WI38 (cell line): ENCODE measurements at regions not wholly inside any gene's neighbourhood (a gene's known extent, or its start where the extent isn't known, plus 50 kb on each side); places are given as distances from the start of the nearest gene placed in this dataset.

Source experiments
- H3K4me3 ChIP-seq: 2 replicates; pipeline ENCODE4 v1.5.1; 2011; ENCODE audit warnings: low read depth, mild to moderate bottlenecking, control low read depth, low read length
- TF ChIP-seq, protein P1 (sequence below): IDR thresholded peaks from 2 replicates; pipeline ENCODE4 v1.5.1; 2012; ENCODE audit warnings: low read depth, mild to moderate bottlenecking, control low read depth, low read length

DNA sequence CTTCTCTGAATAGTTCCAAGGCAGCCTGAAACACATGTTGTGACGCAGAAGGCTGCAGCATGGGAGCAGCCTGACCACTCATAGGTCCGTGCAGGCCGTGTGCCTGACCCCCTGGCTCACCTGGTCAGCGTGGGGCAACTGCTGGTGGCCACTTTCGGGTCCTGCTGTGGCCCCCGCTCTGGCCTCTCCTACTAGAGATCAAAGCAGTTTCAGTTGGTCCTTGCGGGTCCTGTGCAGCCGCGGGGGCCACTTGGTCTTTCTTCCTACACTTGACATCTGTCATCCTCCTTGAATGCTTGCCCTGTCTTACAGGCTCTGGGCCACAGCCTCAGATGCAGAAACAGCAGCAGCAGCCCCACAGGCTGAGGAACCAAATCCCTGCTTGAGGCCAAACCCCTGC is 320.8 kb upstream of the ZNF32 start:
- TF ChIP-seq, protein P1, sequence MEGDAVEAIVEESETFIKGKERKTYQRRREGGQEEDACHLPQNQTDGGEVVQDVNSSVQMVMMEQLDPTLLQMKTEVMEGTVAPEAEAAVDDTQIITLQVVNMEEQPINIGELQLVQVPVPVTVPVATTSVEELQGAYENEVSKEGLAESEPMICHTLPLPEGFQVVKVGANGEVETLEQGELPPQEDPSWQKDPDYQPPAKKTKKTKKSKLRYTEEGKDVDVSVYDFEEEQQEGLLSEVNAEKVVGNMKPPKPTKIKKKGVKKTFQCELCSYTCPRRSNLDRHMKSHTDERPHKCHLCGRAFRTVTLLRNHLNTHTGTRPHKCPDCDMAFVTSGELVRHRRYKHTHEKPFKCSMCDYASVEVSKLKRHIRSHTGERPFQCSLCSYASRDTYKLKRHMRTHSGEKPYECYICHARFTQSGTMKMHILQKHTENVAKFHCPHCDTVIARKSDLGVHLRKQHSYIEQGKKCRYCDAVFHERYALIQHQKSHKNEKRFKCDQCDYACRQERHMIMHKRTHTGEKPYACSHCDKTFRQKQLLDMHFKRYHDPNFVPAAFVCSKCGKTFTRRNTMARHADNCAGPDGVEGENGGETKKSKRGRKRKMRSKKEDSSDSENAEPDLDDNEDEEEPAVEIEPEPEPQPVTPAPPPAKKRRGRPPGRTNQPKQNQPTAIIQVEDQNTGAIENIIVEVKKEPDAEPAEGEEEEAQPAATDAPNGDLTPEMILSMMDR = no peak
- H3K4me3 ChIP-seq = no peak overlapping the region

DNA sequence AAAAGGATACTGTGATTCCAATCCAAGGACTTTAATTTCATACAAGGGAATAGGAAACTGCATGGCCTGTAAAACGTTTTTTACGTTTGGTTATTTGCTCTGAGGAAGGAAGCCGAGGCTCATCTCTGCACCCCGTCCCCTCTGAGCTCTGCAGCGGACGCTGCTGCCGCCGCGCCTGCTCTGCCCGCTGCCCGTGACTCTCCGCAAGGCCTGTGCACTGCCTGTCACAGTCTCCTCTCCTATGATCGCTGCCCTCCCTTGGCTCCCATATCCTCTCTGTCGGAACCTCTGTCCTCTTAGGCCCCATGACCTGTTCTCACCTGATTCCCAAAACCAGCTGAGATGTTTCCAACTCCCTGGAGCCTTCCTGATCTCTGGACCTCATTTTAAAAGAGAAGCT is 320.3 kb upstream of the ZNF32 start:
- TF ChIP-seq, protein P1 = no peak

DNA sequence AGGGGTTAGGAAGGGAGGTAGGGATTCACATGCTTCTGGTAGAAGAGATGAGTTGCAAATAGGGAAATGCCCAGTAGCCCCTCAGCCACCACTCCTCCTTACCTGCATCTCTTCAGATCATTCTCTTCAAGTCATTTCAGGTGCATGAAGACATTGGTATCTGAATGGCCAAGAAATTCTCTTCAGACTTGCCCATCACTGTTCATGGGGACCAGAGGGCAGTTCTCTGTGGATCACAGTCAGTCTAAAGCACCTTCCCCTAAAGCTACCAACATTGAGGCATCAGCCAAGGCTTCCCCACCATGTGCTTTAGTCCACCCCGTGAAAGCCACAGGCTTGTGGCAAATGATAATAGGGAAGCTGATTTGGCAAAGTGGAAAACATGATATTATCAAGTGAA is 319.4 kb upstream of the ZNF32 start:
- TF ChIP-seq, protein P1 = no peak
- H3K4me3 ChIP-seq = no peak overlapping the region

More for the DNA sequence above, 320.3 kb upstream of the ZNF32 start:
- no peak overlapping the region for H3K4me3 ChIP-seq

DNA sequence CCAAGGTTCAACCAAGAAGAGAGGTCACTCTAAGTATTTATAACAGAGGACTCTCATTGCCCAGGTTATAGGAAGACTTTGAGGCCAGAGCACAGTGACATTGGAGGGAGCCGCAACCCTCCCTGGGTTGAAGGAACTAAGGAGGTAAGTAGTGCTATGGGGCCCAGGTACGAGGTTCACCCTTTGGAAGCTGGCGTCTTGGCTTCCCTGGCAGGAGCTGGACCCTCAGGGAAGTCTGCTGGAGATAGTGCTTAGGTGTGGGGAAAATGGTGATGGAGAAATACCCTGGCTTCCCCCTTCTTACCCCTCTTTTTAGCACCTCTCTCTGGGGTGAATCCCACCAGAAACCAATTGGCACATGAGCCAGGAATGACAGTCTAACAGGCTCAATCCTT is 317.9 kb upstream of the ZNF32 start:
- no peak overlapping the region for H3K4me3 ChIP-seq
- TF ChIP-seq, protein P1 = no peak

DNA sequence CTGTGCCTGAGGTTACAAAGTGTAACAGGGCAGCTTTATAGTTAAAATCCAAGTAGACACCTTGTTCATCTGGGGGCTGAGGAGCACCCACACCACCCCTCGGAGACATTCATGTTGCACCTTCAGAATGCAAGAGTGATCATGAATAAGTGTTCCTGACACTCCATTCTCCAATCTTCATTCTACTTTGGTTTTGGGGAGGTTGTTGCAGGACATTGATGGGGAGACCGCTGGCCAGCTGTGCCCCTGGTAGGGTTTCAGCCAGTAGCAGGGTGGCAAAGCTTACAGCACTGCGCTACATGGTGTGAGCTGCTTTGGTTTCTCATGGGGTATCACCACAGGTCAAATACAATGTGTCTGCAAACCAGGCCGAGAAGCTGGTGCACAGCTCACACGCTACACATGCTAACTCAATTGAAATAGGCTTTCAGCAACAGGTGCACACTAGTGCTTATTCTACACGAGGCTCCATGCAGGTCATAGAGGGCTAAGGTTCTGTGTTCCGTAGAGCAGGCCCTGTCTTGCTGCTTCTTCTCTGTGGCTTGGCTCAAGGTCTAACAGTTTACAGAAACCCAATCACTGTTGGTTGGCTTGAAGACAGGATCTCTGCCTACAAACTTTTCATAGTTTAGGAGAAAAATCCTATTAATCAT is 317.4 kb upstream of the ZNF32 start:
- TF ChIP-seq, protein P1 = no peak
- H3K4me3 ChIP-seq = no peak overlapping the region

DNA sequence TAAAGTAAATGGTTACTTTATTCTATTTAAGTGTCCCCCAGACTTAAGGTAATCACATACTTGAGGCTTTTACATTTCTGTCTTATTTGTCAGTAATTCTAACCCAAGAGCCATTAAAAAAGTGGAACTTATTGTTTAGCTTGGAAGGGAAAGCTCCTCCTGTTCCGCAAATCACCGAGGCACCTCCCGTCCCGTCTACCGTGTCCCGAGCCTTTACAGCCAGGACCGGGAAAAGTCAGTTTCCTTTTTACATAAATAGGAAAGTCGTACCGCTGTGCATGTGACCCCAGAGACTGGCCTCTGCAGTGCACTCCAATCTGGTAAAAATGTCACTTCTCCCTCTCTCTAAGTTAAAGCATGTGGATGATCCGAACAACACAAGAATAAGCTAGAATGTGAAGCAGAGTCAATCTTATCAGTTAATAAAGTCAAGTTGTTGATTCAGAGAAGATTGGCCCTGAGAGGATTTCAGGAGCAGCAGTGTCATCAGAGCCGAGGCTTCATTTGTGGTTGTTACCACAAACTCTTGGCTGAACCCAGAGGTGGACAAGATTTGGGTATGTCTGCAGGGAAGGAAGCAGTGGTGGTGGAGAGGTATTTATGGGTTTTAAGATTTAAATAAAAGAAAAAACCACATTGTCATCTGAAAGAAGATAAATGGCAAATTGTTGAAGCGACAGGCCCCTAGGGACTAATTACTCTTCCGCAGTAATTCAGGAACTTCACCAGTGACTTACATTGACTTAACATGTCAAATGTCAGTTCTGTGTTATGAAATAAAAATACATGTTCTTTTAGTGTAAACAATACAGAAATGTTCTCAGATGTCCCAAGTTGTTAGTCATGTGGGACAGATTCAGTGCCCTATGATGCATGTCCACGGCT is 316.6 kb upstream of the ZNF32 start:
- TF ChIP-seq, protein P1 = no peak
- no peak overlapping the region for H3K4me3 ChIP-seq

DNA sequence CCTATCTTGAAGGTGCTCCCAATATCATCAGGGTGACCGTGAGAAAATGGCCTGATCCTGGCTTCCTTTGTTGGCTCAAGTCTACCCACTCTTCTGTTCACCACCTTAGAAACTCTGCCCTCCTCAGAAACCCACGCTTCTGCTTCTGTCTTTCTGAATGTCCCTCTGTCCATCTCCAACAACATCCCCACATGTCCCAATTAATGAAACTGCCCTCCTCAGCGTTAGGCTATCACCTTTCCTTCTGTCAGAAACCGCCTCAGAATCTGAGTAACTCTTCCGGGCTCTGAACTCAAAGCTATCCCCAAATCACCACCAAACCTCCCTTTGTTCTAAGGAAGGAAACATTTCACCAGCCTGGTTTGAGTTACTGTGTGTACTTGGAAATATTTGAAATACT is 315.8 kb upstream of the ZNF32 start:
- H3K4me3 ChIP-seq = no peak overlapping the region
- TF ChIP-seq, protein P1 = no peak
